GM12864 (cell line): ENCODE measurements at regions not wholly inside any gene's neighbourhood (a gene's known extent, or its start where the extent isn't known, plus 50 kb on each side); places are given as distances from the start of the nearest gene placed in this dataset.

Source experiments
- DNase-seq: peaks from one replicate; pipeline ENCODE4 v3.0.0-alpha.2; 2011; ENCODE audit warnings: low read depth
- H3K4me3 ChIP-seq: 2 replicates; pipeline ENCODE4 v1.5.1; 2011; ENCODE audit warnings: mild to moderate bottlenecking, low read depth, low read length, control low read depth
- TF ChIP-seq, protein P1 (sequence below): IDR thresholded peaks from 2 replicates; pipeline ENCODE4 v1.5.1; 2011; ENCODE audit warnings: low read depth, mild to moderate bottlenecking, moderate library complexity, low read length, control low read depth, inconsistent platforms; ENCODE audit errors: missing control alignments

DNA sequence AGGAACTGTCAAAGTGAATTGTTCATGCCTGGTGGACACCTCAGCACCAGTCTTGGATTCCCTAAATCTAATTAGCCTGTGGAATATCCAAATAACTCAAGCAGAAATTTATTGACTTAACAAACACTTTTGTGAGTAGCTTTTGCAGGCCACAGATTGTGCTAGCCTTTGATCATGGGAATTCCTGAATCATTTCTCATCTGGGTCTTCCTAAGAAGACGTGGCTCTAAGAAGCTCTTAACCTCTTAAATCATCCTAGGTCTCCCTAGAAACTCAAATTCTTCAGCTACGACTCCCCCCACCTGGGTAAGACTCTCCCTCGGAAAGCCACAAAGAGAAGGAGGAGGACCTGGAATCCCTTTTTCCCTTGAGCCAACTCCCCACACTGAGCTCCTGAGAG, 53.8 kb upstream of the PSEN2 start:
- TF ChIP-seq, protein P1, sequence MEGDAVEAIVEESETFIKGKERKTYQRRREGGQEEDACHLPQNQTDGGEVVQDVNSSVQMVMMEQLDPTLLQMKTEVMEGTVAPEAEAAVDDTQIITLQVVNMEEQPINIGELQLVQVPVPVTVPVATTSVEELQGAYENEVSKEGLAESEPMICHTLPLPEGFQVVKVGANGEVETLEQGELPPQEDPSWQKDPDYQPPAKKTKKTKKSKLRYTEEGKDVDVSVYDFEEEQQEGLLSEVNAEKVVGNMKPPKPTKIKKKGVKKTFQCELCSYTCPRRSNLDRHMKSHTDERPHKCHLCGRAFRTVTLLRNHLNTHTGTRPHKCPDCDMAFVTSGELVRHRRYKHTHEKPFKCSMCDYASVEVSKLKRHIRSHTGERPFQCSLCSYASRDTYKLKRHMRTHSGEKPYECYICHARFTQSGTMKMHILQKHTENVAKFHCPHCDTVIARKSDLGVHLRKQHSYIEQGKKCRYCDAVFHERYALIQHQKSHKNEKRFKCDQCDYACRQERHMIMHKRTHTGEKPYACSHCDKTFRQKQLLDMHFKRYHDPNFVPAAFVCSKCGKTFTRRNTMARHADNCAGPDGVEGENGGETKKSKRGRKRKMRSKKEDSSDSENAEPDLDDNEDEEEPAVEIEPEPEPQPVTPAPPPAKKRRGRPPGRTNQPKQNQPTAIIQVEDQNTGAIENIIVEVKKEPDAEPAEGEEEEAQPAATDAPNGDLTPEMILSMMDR, result no peak
- no peak overlapping the region for H3K4me3 ChIP-seq
- no peak for DNase-seq

DNA sequence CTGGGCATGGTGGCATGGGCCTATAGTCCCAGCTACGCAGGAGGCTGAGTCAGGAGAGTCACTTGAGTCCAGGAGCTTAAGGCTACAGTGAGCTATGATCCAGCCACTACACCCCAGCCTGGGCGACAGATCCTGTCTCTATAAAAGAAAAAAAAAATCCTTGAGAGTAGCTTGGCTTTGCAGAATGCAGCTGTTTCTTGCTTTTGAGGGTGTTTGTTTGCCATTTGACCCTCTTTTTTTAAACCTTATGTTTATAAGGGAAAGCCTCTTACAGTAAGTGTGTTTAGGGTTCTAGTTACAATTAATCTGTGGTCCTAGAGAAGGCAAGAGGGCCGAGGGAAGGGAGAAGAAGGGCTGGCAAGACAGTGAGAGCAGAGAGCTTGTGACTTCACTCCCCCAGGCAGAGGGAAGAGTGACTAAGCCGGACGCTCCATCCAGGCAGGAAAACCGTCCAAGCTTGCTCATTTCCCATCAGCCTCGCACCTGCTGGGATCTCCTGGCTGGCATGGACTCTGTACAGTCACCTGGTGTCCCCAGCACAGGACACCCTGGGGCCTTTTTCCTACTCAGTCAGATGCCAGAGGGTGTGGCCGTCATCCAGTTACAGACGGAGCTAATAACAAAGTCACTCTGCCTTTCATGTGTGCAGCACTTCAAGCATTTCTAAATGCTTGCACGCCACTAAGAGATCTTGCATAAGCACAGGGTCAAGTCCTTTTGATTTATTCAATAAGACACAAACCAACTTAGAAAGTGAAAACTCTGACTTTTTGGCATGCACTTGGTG, 55.5 kb upstream of the PSEN2 start:
- no peak overlapping the region for H3K4me3 ChIP-seq
- TF ChIP-seq, protein P1, result no peak
- DNase-seq, result no peak

DNA sequence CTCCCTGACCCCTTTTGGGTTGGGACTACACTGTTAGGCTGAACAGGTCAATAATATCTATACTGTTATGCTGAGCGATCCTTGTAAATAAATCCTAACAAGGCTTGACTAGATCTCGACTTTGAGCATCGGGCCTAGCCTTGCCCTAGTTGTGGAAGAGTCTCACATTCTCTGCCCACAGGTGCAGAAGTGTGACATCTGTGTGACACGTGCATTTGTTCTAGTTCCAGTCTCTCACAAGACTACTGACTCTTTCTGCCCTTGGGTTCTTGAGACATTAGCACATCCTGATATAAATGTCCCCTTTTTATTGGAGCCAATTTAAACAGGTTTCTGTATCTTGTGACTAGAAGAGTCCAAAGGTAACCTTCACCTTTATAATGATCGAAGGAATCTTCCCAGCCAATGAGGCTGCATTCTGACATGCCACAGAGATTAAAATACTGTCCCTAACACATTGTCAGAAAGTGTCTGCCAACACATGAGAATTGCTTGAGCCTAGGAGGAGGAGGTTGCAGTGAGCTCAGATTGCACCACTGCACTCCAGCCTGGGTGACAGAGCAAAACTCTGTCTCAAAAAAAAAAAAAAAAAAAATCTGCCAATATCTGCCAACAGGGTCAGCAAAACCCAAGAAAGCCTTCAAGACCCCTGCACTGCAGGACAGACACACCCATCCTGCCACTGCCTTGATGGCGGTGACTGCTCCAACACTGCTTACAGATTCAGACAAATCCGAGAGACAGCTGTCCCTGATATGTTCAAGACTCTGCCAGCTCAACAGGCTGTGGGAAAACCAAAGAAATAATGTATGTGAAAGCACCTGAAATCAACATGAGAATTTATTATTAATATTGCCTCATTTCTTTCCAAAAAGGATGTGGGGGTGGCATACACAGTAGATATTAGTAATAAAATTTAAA, 56.5 kb upstream of the PSEN2 start:
- H3K4me3 ChIP-seq, result no peak overlapping the region
- DNase-seq, result no peak
- TF ChIP-seq, protein P1, result no peak

DNA sequence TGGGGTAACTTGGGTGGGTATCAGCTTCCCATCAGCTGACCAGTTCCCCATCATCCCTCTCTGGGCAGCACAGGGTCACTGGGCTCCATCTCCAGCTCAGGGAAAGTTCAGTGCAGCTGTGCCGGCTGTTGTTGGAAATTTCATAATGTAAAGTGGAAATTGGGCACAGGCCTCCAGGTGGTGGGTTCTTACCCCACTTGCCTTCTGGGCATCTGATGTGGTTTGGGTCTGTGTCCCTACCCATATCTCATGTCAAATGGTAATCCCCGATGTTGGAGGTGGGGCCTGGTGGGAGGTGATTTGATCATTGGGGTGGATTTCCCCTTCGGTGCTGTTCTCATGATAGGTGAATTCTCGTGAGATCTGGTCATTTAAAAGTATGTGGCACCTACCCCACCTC, 59.7 kb upstream of the PSEN2 start:
- no peak overlapping the region for H3K4me3 ChIP-seq
- TF ChIP-seq, protein P1, result no peak
- no peak for DNase-seq

DNA sequence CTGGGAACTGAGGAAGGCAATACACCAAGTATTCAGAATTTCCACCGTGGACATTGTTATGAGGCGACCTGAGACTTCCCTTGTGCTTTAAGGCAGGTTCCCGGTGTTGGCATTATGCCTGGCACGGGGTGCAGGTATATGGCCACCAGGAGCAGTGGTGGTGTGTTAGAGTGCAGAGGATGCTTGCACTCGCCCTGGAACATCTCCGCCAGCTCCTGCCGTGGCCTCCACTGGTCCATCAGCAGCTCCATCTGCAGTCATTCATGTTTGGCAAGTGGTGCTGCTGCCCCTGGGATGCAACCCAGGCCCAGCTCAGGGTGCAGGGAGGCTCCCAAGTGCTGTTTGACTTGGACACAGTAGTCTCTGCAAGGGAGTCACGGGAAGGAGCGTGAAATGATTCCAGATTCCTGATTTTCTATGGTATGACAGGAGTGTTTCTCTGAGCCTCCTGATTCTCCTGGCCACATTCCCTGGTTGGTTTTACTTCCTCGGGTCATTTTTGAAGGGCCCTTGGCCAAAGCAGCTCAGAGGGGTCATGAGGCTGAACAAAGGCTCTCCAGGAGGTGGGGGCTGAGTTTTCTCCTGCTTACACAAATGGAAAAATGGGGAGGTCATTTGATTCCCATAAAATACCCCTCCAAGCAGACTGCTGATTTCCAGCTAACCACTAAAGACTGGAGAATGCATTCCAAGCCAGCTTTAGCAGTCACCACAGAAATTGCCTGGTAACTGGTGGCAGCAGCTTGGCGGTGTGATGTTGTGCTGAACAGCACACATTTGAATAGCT, 60.4 kb upstream of the PSEN2 start:
- TF ChIP-seq, protein P1, result no peak
- DNase-seq, result no peak
- H3K4me3 ChIP-seq, result no peak overlapping the region

DNA sequence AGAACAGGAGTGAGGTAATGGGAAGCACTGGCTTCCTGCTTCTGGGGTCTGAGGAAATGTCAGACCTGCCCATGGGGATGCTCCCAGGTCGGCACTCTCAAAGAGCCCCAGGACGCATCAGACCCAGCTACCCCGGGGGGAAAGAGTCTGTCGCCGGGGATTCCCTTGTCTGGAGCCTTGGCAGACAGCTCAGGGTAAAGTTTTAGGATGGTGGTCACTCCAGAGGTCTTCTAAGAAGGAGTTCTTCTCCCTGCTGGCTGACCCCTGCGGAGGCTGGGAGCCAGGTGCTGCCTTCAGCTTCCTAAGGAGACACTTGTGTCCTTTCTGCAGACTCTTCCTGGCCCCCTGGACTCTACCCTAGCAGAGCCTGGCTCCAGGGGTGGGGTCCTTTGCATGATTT, 61.9 kb upstream of the PSEN2 start:
- TF ChIP-seq, protein P1, result no peak
- H3K4me3 ChIP-seq, result no peak overlapping the region
- no peak for DNase-seq
